HCT116 (cell line): ENCODE measurements at regions not wholly inside any gene's neighbourhood (a gene's known extent, or its start where the extent isn't known, plus 50 kb on each side); places are given as distances from the start of the nearest gene placed in this dataset.

Source experiments
- EZH2phosphoT487 ChIP-seq: fragments of 200-600 bp; IDR thresholded peaks from 2 replicates; pipeline ENCODE4 v1.6.1; 2018; ENCODE audit warnings: antibody characterized with exemption, borderline replicate concordance
- POLR2A ChIP-seq: IDR thresholded peaks from 2 replicates; pipeline ENCODE4 v1.7.0; 2011; ENCODE audit warnings: borderline replicate concordance; ENCODE audit not compliant: insufficient read depth, insufficient read length; ENCODE audit errors: extremely low read depth
- SRF ChIP-seq: IDR thresholded peaks from 2 replicates; pipeline ENCODE4 v1.6.1; 2012; ENCODE audit warnings: low read depth
- TCF7L2 ChIP-seq: IDR thresholded peaks from 2 replicates; pipeline ENCODE4 v1.7.0; 2011; ENCODE audit warnings: borderline replicate concordance, inconsistent platforms; ENCODE audit not compliant: insufficient read depth, insufficient read length; ENCODE audit errors: extremely low read depth
- TF ChIP-seq, protein P1 (sequence below), 3 experiments: fragments of 200-600 bp in 1 of 3; sonication (generic) in 1 of 3; IDR thresholded peaks in 2 of 3; conservative IDR thresholded peaks in 1 of 3; 2 replicates each; pipeline ENCODE4 v1.5.1; 2012 to 2017; ENCODE audit warnings: low read depth in 2 of 3, low read length in 2 of 3, antibody characterized with exemption in 1 of 3, borderline replicate concordance in 1 of 3, control low read depth in 1 of 3, mild to moderate bottlenecking in 1 of 3, mixed read lengths in 1 of 3, mixed run types in 1 of 3, moderate library complexity in 1 of 3; ENCODE audit not compliant: insufficient read depth in 1 of 3
- TF ChIP-seq, protein P2 (sequence below): IDR thresholded peaks from 2 replicates; pipeline ENCODE4 v1.6.1; 2012
- TF ChIP-seq, protein P3 (sequence below): IDR thresholded peaks from 2 replicates; pipeline ENCODE4 v1.6.1; 2012; ENCODE audit warnings: low read depth

DNA sequence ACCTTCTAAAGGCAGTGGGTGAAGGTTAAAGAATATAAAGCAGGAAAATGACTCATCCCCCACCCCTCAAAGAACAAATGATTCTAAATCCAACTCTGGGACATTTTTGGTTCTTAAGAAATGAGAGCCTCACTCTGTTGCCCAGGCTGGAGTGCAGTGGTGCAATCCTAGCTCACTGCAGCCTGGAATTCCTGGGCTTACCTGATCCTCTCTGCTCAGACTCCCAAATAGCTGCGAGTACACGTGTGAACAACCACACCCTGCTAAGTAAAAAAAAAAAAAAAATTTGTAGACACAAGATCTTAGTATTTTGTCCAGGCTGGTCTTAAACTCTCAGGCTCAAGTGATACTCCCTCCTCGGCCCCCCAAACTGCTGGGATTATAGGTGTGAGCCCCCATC is 298.8 kb upstream of the MAF start:
- TF ChIP-seq, protein P1, sequence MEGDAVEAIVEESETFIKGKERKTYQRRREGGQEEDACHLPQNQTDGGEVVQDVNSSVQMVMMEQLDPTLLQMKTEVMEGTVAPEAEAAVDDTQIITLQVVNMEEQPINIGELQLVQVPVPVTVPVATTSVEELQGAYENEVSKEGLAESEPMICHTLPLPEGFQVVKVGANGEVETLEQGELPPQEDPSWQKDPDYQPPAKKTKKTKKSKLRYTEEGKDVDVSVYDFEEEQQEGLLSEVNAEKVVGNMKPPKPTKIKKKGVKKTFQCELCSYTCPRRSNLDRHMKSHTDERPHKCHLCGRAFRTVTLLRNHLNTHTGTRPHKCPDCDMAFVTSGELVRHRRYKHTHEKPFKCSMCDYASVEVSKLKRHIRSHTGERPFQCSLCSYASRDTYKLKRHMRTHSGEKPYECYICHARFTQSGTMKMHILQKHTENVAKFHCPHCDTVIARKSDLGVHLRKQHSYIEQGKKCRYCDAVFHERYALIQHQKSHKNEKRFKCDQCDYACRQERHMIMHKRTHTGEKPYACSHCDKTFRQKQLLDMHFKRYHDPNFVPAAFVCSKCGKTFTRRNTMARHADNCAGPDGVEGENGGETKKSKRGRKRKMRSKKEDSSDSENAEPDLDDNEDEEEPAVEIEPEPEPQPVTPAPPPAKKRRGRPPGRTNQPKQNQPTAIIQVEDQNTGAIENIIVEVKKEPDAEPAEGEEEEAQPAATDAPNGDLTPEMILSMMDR (IDR thresholded peaks at IDR 0.05 in 2 of 3, conservative IDR thresholded peaks at IDR 0.05 in 1 of 3; ENCODE audit: borderline replicate concordance in 1 of 3, insufficient read depth in 1 of 3, low read depth in 2 of 3, low read length in 2 of 3) = no peak
- TF ChIP-seq POLR2A = no peak
- TF ChIP-seq TCF7L2 = no peak
- no peak for TF ChIP-seq SRF
- TF ChIP-seq, protein P2, sequence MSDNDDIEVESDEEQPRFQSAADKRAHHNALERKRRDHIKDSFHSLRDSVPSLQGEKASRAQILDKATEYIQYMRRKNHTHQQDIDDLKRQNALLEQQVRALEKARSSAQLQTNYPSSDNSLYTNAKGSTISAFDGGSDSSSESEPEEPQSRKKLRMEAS = no peak
- TF ChIP-seq, protein P3, sequence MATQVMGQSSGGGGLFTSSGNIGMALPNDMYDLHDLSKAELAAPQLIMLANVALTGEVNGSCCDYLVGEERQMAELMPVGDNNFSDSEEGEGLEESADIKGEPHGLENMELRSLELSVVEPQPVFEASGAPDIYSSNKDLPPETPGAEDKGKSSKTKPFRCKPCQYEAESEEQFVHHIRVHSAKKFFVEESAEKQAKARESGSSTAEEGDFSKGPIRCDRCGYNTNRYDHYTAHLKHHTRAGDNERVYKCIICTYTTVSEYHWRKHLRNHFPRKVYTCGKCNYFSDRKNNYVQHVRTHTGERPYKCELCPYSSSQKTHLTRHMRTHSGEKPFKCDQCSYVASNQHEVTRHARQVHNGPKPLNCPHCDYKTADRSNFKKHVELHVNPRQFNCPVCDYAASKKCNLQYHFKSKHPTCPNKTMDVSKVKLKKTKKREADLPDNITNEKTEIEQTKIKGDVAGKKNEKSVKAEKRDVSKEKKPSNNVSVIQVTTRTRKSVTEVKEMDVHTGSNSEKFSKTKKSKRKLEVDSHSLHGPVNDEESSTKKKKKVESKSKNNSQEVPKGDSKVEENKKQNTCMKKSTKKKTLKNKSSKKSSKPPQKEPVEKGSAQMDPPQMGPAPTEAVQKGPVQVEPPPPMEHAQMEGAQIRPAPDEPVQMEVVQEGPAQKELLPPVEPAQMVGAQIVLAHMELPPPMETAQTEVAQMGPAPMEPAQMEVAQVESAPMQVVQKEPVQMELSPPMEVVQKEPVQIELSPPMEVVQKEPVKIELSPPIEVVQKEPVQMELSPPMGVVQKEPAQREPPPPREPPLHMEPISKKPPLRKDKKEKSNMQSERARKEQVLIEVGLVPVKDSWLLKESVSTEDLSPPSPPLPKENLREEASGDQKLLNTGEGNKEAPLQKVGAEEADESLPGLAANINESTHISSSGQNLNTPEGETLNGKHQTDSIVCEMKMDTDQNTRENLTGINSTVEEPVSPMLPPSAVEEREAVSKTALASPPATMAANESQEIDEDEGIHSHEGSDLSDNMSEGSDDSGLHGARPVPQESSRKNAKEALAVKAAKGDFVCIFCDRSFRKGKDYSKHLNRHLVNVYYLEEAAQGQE = no peak
- no peak for TF ChIP-seq EZH2phosphoT487
